ENCODE measurements at regions not wholly inside any gene's neighbourhood (a gene's known extent, or its start where the extent isn't known, plus 50 kb on each side); places are given as distances from the start of the nearest gene placed in this dataset.

- TF ChIP-seq CTCF (IDR thresholded peaks at IDR 0.05) = no peak
- intact Hi-C loops (cut with DNase I) = no loop called here
Observed at GRCh38 chr2:57536535-57537231, 509.9 kb upstream of the VRK2 start.

GRCh38 chr2:57539761-57540160 is 506.8 kb upstream of the VRK2 start:
- H3K27ac ChIP-seq = no peak overlapping the region
- intact Hi-C loops (cut with DNase I) = no loop called here
- no peaks in the 10 kb centered on the region for H3K36me3 ChIP-seq
- no peaks in the 10 kb centered on the region for H3K9me3 ChIP-seq
- H3K4me1 ChIP-seq = no peaks in the 10 kb centered on the region
- H3K4me3 ChIP-seq = no peak overlapping the region
- DNase-seq (ENCODE audit: low spot score in 2 of 2) = no peak
- H3K27me3 ChIP-seq = no peaks in the 10 kb centered on the region
- no peak for TF ChIP-seq CTCF (IDR thresholded peaks at IDR 0.05)

More at GRCh38 chr2:57536535-57537231, 509.9 kb upstream of the VRK2 start:
- Histone ChIP-seq H3K27ac (no peak overlapping the region), H3K36me3 (no peaks in the 10 kb centered on the region), H3K4me3 (no peak overlapping the region), H3K9me3 (no peaks in the 10 kb centered on the region), H3K27me3 (no peaks in the 10 kb centered on the region), H3K4me1 (no peaks in the 10 kb centered on the region)
- DNase-seq (ENCODE audit: low spot score in 2 of 2) = no peak

GRCh38 chr2:57542081-57542480 is 504.5 kb upstream of the VRK2 start:
- DNase-seq (ENCODE audit: low spot score in 2 of 2) = no peak
- Histone ChIP-seq H3K4me1 (no peaks in the 10 kb centered on the region), H3K9me3 (no peaks in the 10 kb centered on the region), H3K27me3 (no peaks in the 10 kb centered on the region), H3K4me3 (no peak overlapping the region), H3K36me3 (no peaks in the 10 kb centered on the region), H3K27ac (no peak overlapping the region)
- no peak for TF ChIP-seq CTCF (IDR thresholded peaks at IDR 0.05)
- intact Hi-C loops (cut with DNase I) = no loop called here

- Histone ChIP-seq H3K9me3 (no peaks in the 10 kb centered on the region), H3K4me1 (no peaks in the 10 kb centered on the region), H3K36me3 (no peaks in the 10 kb centered on the region), H3K4me3 (no peak overlapping the region), H3K27ac (no peak overlapping the region), H3K27me3 (no peaks in the 10 kb centered on the region)
- DNase-seq (ENCODE audit: low spot score in 2 of 2) = no peak
- intact Hi-C loops (cut with DNase I) = no loop called here
- TF ChIP-seq CTCF (IDR thresholded peaks at IDR 0.05) = no peak
Observed at GRCh38 chr2:57543211-57543610, 503.4 kb upstream of the VRK2 start.

- no peaks in the 10 kb centered on the region for H3K36me3 ChIP-seq
- no peak for TF ChIP-seq CTCF (IDR thresholded peaks at IDR 0.05)
- no peaks in the 10 kb centered on the region for H3K27me3 ChIP-seq
- H3K4me3 ChIP-seq = no peak overlapping the region
- no peaks in the 10 kb centered on the region for H3K9me3 ChIP-seq
- H3K27ac ChIP-seq = no peak overlapping the region
- no peak for DNase-seq (ENCODE audit: low spot score in 2 of 2)
- intact Hi-C loops (cut with DNase I) = no loop called here
- H3K4me1 ChIP-seq = no peaks in the 10 kb centered on the region
Observed at GRCh38 chr2:57544624-57545023, 502.0 kb upstream of the VRK2 start.

GRCh38 chr2:57546478-57546877 is 500.1 kb upstream of the VRK2 start:
- H3K27ac ChIP-seq = no peak overlapping the region
- H3K36me3 ChIP-seq = no peaks in the 10 kb centered on the region
- intact Hi-C loops (cut with DNase I) = no loop called here
- no peak for TF ChIP-seq CTCF (IDR thresholded peaks at IDR 0.05)
- H3K9me3 ChIP-seq = no peaks in the 10 kb centered on the region
- no peak for DNase-seq (ENCODE audit: low spot score in 2 of 2)
- no peaks in the 10 kb centered on the region for H3K4me1 ChIP-seq
- H3K4me3 ChIP-seq = no peak overlapping the region
- H3K27me3 ChIP-seq = no peaks in the 10 kb centered on the region
